NB4 (cell line): ENCODE measurements at regions not wholly inside any gene's neighbourhood (a gene's known extent, or its start where the extent isn't known, plus 50 kb on each side); places are given as distances from the start of the nearest gene placed in this dataset.

Experiments used
- DNase-seq: peaks from one replicate; pipeline ENCODE4 v3.0.0; 2010; ENCODE audit warnings: low read depth
- H3K4me3 ChIP-seq: one replicate; pipeline ENCODE4 v1.5.1; 2011; ENCODE audit warnings: mild to moderate bottlenecking, low read depth, low read length, moderate library complexity
- MYC ChIP-seq: IDR thresholded peaks from 2 replicates; pipeline ENCODE4 v1.6.1; 2011; ENCODE audit warnings: low read depth, low read length
- POLR2A ChIP-seq: IDR thresholded peaks from 2 replicates; pipeline ENCODE4 v1.6.1; 2011; ENCODE audit warnings: mild to moderate bottlenecking; ENCODE audit not compliant: insufficient read length; ENCODE audit errors: extremely low read depth
- TF ChIP-seq, protein P1 (sequence below): IDR thresholded peaks from one replicate; pipeline ENCODE4 v1.5.1; 2012; ENCODE audit warnings: low read depth, low read length
- TF ChIP-seq, protein P2 (sequence below): IDR thresholded peaks from 2 replicates; pipeline ENCODE4 v1.6.1; 2011; ENCODE audit warnings: low read depth, low read length

DNA sequence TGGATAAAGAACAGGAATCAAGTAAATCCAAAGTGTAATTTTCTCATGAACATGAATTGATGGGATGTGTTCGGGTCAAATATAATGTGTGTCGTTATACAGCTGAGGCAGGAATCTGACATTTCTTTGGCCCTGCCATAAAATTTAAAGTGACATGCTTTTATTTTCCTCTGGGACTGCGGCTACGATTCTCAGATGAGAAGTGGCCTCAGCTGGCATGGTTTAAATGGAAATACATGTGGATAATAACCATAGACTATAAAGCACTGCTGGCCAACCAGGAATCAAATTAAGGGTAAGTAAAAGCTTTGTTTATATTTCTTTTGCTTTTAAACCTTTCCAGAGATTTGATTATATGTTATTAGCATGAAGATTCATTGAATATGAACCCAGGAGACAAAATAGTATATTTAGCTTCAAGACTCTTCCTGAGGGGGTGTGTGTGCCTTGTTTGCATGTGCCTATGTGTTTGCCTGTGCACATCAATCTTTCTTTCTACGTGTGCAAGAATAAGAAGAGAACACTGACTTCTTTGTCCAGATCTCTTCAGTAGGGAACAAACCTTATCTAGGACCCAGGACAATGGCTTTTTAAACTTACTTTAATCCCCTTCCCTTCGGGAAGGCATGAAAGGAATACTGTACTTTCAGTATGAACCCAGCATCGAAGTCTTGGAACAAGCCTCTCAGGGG, 629.0 kb upstream of the PFKP start:
- TF ChIP-seq, protein P1, sequence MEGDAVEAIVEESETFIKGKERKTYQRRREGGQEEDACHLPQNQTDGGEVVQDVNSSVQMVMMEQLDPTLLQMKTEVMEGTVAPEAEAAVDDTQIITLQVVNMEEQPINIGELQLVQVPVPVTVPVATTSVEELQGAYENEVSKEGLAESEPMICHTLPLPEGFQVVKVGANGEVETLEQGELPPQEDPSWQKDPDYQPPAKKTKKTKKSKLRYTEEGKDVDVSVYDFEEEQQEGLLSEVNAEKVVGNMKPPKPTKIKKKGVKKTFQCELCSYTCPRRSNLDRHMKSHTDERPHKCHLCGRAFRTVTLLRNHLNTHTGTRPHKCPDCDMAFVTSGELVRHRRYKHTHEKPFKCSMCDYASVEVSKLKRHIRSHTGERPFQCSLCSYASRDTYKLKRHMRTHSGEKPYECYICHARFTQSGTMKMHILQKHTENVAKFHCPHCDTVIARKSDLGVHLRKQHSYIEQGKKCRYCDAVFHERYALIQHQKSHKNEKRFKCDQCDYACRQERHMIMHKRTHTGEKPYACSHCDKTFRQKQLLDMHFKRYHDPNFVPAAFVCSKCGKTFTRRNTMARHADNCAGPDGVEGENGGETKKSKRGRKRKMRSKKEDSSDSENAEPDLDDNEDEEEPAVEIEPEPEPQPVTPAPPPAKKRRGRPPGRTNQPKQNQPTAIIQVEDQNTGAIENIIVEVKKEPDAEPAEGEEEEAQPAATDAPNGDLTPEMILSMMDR, result no peak
- TF ChIP-seq MYC, result no peak
- TF ChIP-seq POLR2A, result no peak
- TF ChIP-seq, protein P2, sequence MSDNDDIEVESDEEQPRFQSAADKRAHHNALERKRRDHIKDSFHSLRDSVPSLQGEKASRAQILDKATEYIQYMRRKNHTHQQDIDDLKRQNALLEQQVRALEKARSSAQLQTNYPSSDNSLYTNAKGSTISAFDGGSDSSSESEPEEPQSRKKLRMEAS, result no peak
- DNase-seq, result no peak
- no peak overlapping the region for H3K4me3 ChIP-seq

DNA sequence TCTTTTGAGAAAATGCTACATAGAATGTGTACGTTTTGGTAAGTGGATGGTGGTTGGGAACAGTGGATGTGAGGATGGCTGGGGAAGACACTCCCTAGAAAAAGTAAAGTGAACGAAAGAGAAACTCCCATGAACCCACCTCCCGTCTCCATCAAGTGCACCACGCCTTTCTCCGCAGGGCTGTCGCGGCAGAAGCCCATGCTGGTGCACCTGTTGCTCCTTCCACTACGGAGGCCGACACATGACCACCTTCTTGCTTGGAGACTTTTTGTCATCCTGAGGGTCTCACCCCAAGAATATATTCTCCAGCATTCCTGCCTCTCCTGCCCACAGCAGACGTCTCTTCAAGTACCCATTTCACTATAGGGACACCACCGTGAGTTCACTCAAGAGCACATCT, 630.4 kb upstream of the PFKP start:
- TF ChIP-seq, protein P1, result no peak
- TF ChIP-seq, protein P2, result no peak
- no peak for TF ChIP-seq POLR2A
- TF ChIP-seq MYC, result no peak
- no peak overlapping the region for H3K4me3 ChIP-seq
- DNase-seq, result no peak

DNA sequence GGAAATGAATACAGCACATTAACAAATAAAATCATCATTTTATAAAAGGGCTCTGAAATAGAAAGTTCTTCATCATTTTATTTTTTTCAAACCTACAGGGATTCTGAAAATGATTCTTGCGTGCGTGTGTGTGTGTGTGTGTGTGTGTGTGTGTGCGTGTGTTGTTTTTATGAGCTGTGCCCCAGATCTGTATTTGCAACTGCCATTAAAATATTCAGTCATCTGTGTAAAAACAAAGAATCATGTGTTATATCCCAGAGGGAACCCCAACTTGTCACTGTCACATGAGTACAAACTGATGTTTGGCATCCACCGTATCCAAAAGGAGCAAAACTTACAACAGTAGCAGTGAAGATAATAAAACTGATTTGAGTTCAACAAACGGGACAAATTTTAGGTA, 635.4 kb upstream of the PFKP start:
- DNase-seq, result no peak
- no peak for TF ChIP-seq MYC
- TF ChIP-seq, protein P2, result no peak
- no peak overlapping the region for H3K4me3 ChIP-seq

DNA sequence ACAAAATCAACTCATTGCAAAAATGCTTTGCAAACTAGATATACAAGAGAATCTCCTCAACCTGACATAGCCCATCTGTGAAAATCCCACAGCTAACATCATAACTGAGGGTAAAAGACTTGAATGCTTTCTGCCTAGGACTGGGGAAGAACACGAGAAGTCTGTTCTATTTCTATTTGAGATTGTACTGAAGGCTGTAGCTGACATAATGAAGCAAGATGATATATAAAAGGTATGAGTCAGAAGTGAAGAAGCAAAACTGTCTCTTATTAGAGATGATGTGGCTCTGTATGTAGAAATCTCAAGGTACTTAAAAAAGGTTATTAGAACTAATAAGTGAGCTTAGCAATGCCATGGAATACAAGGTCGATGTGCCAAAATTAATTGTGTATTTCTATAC, 639.9 kb upstream of the PFKP start:
- DNase-seq, result no peak
- no peak overlapping the region for H3K4me3 ChIP-seq
- TF ChIP-seq, protein P1, result no peak
- TF ChIP-seq, protein P2, result no peak
- TF ChIP-seq MYC, result no peak
- TF ChIP-seq POLR2A, result no peak

DNA sequence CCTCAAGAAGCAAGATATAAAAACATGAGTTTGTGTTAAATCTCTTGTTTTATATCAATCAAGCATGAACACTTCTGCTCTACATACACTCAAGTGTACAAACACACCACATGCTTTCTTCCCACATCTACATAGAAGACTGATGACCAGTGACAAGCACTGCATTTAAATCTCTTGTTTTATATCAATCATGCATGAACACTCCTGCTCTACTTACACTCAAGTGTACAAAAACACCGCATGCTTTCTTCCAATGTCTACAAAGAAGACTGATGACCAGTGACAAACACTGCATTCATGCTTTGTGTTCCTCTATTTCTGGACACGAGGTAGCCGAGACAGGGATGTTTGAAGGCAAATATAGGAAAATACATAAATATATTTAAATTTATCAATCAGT, 642.0 kb upstream of the PFKP start:
- DNase-seq, result no peak
- TF ChIP-seq MYC (no peak), POLR2A (no peak)
- TF ChIP-seq, protein P2, result no peak
- TF ChIP-seq, protein P1, result no peak

DNA sequence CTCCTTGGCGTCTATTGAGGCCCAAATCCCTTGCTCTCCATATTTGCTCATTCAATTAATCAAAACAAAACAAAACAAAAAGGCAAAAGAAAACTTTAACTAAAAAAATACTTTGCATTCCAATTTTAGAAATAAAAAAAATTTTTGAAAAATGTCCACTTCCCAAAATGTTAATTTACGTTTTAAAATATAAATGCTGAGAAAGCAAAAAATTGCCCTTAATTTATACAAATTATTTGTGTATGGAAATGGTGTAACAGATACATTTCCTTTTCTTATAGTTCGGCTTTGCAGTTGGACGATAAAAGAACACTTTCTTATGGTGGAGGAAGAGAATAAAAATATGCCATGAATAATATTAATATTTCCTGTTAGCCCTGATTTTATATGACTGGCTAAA, 652.8 kb upstream of the PFKP start:
- no peak overlapping the region for H3K4me3 ChIP-seq
- no peak for DNase-seq
- TF ChIP-seq, protein P2, result no peak
- TF ChIP-seq, protein P1, result no peak
- TF ChIP-seq POLR2A (no peak), MYC (no peak)

More for the DNA sequence above, 642.0 kb upstream of the PFKP start:
- H3K4me3 ChIP-seq, result no peak overlapping the region
